ENCODE measurements at regions not wholly inside any gene's neighbourhood (a gene's known extent, or its start where the extent isn't known, plus 50 kb on each side); places are given as distances from the start of the nearest gene placed in this dataset.

GRCh38 chr19:30898353-30899103 lies 450.7 kb downstream of the TSHZ3 start:
- DNase-seq (ENCODE audit: low read depth in 2 of 2) = no peak

GRCh38 chr19:30897553-30897952 lies 451.7 kb downstream of the TSHZ3 start:
- DNase-seq (ENCODE audit: low read depth in 2 of 2) = no peak

- DNase-seq (ENCODE audit: low read depth in 2 of 2) = no peak
Observed at GRCh38 chr19:30897034-30897433, 452.2 kb downstream of the TSHZ3 start.

GRCh38 chr19:30896554-30896953 lies 452.7 kb downstream of the TSHZ3 start:
- no peak for DNase-seq (ENCODE audit: low read depth in 2 of 2)

GRCh38 chr19:30895946-30896345 lies 453.3 kb downstream of the TSHZ3 start:
- DNase-seq (ENCODE audit: low read depth in 2 of 2) = no peak

- no peak for DNase-seq (ENCODE audit: low read depth in 2 of 2)
Observed at GRCh38 chr19:30891051-30891450, 458.2 kb downstream of the TSHZ3 start.

- no peak for DNase-seq (ENCODE audit: low read depth in 2 of 2)
Observed at GRCh38 chr19:30890033-30890432, 459.2 kb downstream of the TSHZ3 start.

GRCh38 chr19:30888937-30889336 lies 460.3 kb downstream of the TSHZ3 start:
- DNase-seq (ENCODE audit: low read depth in 2 of 2) = no peak

- DNase-seq (ENCODE audit: low read depth in 2 of 2) = no peak
Observed at GRCh38 chr19:30887042-30887441, 462.2 kb downstream of the TSHZ3 start.

- no peak for DNase-seq (ENCODE audit: low read depth in 2 of 2)
Observed at GRCh38 chr19:30886222-30886621, 463.0 kb downstream of the TSHZ3 start.

- DNase-seq (ENCODE audit: low read depth in 2 of 2) = no peak
Observed at GRCh38 chr19:30884146-30884812, 465.0 kb downstream of the TSHZ3 start.

- DNase-seq (ENCODE audit: low read depth in 2 of 2) = no peak
Observed at GRCh38 chr19:30883071-30883470, 466.2 kb downstream of the TSHZ3 start.

- DNase-seq (ENCODE audit: low read depth in 2 of 2) = no peak
Observed at GRCh38 chr19:30882411-30883005, 466.7 kb downstream of the TSHZ3 start.

- DNase-seq (ENCODE audit: low read depth in 2 of 2) = no peak
Observed at GRCh38 chr19:30881930-30882329, 467.3 kb downstream of the TSHZ3 start.

- no peak for DNase-seq (ENCODE audit: low read depth in 2 of 2)
Observed at GRCh38 chr19:30881281-30881680, 468.0 kb downstream of the TSHZ3 start.

GRCh38 chr19:30880551-30880950 lies 468.7 kb downstream of the TSHZ3 start:
- DNase-seq (ENCODE audit: low read depth in 2 of 2) = no peak

- no peak for DNase-seq (ENCODE audit: low read depth in 2 of 2)
Observed at GRCh38 chr19:30880151-30880550, 469.1 kb downstream of the TSHZ3 start.

GRCh38 chr19:30879736-30880135 lies 469.5 kb downstream of the TSHZ3 start:
- DNase-seq (ENCODE audit: low read depth in 2 of 2) = no peak

GRCh38 chr19:30879225-30879624 lies 470.0 kb downstream of the TSHZ3 start:
- DNase-seq (ENCODE audit: low read depth in 2 of 2) = no peak

- no peak for DNase-seq (ENCODE audit: low read depth in 2 of 2)
Observed at GRCh38 chr19:30878495-30878894, 470.7 kb downstream of the TSHZ3 start.

GRCh38 chr19:30877661-30878113 lies 471.5 kb downstream of the TSHZ3 start:
- no peak for DNase-seq (ENCODE audit: low read depth in 2 of 2)

- no peak for DNase-seq (ENCODE audit: low read depth in 2 of 2)
Observed at GRCh38 chr19:30873691-30874090, 475.5 kb downstream of the TSHZ3 start.

GRCh38 chr19:30873003-30873402 lies 476.2 kb downstream of the TSHZ3 start:
- no peak for DNase-seq (ENCODE audit: low read depth in 2 of 2)
